ENCODE measurements at regions not wholly inside any gene's neighbourhood (a gene's known extent, or its start where the extent isn't known, plus 50 kb on each side); places are given as distances from the start of the nearest gene placed in this dataset.
A peak's percentile ranks its signal among the peaks of the same experiment; 100 is the strongest.

GRCh38 chr10:91690996-91691676 is 58.3 kb upstream of the PPP1R3C start:
- no peak for DNase-seq

DNA sequence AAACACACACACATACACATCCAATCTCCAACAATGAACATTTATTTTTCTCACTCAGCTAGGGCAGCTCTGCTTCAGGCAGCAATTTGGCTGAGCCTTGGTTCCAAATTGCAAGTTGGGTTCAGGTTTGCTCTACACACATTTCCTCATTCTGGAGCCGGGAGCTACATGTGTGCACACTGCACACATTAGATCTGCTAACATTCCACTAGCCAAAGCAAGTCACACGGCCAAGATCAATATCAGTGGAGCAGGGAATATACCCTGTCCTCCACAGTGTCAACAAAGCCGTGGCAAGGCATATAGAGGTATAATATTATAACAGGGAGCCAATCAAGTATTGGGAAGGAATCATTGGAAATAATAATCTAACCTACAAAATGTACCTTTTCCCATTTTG is 57.5 kb upstream of the PPP1R3C start:
- no peak for DNase-seq

- peak; percentile 49 for DNase-seq
Observed at GRCh38 chr10:91689731-91690168, 56.9 kb upstream of the PPP1R3C start.

DNA sequence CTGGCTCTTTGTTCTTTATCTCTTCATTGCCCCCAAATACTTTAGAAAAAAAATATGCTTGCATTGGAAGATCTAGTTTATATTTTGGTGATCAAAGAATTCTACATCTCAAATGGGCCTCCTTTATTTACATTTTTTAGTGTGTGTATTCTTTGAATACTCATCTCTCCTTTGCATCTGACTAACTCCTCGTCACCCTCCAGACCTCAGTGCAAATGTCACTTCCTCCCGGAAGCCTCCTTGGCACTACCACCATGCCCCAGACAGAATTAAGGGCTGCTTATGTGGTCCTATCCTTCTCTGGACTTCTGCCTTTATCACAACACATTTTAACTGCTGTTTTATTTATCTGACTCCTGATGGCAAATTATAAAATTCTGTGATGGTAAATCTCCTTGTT is 52.0 kb upstream of the PPP1R3C start:
- DNase-seq, result no peak

- peak; percentile 91 for DNase-seq
Observed at GRCh38 chr10:91683975-91684374, 51.1 kb upstream of the PPP1R3C start.

- no peak for DNase-seq
Observed at GRCh38 chr10:91682912-91683311, 50.0 kb upstream of the PPP1R3C start.

Measured in fibroblast of skin of right biceps (primary cell).